Stimulated activated effector memory CD8-positive, alpha-beta T cell treated with anti-CD3 and anti-CD28 coated beads, Interleukin-12 subunit alpha, Interleukin-12 subunit beta, amount 100 ng/mL, for 72 hours (primary cell): ENCODE measurements at regions not wholly inside any gene's neighbourhood (a gene's known extent, or its start where the extent isn't known, plus 50 kb on each side); places are given as distances from the start of the nearest gene placed in this dataset.

ENCODE experiments used
- ATAC-seq: fragments of 150-1000 bp; cut with Tn5 transposase; 2 replicates; pipeline ENCODE4 v1.10.0; 2021
- DNase-seq, 2 donors: peaks; one replicate each; pipeline ENCODE4 v3.0.0; 2021 to 2022; ENCODE audit warnings: low spot score in 2 of 2
- H3K27ac Mint-ChIP-seq: one replicate; pipeline ENCODE4 v1.8.0; 2022; ENCODE audit warnings: mild to moderate bottlenecking, mixed read lengths
- H3K36me3 Mint-ChIP-seq: one replicate; pipeline ENCODE4 v1.8.0; 2022; ENCODE audit warnings: mild to moderate bottlenecking, mixed read lengths
- H3K4me1 Mint-ChIP-seq: one replicate; pipeline ENCODE4 v1.8.0; 2022; ENCODE audit warnings: mixed read lengths
- H3K4me3 Mint-ChIP-seq: one replicate; pipeline ENCODE4 v1.8.0; 2022; ENCODE audit warnings: mild to moderate bottlenecking, mixed read lengths
- H3K9me3 Mint-ChIP-seq: one replicate; pipeline ENCODE4 v1.8.0; 2022; ENCODE audit warnings: mixed read lengths

GRCh38 chrX:76228499-76228898 lies 55.6 kb downstream of the PBDC1 start:
- Mint-ChIP-seq H3K4me1 (no peaks in the 10 kb centered on the region), H3K27ac (no peak overlapping the region), H3K9me3 (no peaks in the 10 kb centered on the region), H3K36me3 (no peaks in the 10 kb centered on the region), H3K4me3 (no peak overlapping the region)
- ATAC-seq (no peak), DNase-seq (no peak)

GRCh38 chrX:76248901-76249300 lies 76.0 kb downstream of the PBDC1 start:
- H3K4me3 Mint-ChIP-seq: no peak overlapping the region
- no peaks in the 10 kb centered on the region for H3K36me3 Mint-ChIP-seq
- H3K4me1 Mint-ChIP-seq: no peaks in the 10 kb centered on the region
- no peak overlapping the region for H3K27ac Mint-ChIP-seq
- no peak for DNase-seq
- no peak for ATAC-seq
- no peaks in the 10 kb centered on the region for H3K9me3 Mint-ChIP-seq

GRCh38 chrX:76253432-76253831 lies 80.6 kb downstream of the PBDC1 start:
- H3K27ac Mint-ChIP-seq: no peak overlapping the region
- H3K9me3 Mint-ChIP-seq: no peaks in the 10 kb centered on the region
- ATAC-seq: peak; percentile 81
- H3K36me3 Mint-ChIP-seq: no peaks in the 10 kb centered on the region
- no peaks in the 10 kb centered on the region for H3K4me1 Mint-ChIP-seq
- H3K4me3 Mint-ChIP-seq: no peak overlapping the region
- peak in 1 of 2 donors; percentile 47 for DNase-seq

GRCh38 chrX:76279007-76279406 lies 106.1 kb downstream of the PBDC1 start:
- Mint-ChIP-seq H3K27ac (no peak overlapping the region), H3K4me3 (no peak overlapping the region), H3K9me3 (no peaks in the 10 kb centered on the region), H3K4me1 (no peaks in the 10 kb centered on the region), H3K36me3 (no peaks in the 10 kb centered on the region)
- ATAC-seq (no peak), DNase-seq (peak in 1 of 2 donors; percentile 4)
